ENCODE measurements at regions not wholly inside any gene's neighbourhood (a gene's known extent, or its start where the extent isn't known, plus 50 kb on each side); places are given as distances from the start of the nearest gene placed in this dataset.

- no peak for TF ChIP-seq CTCF (IDR thresholded peaks at IDR 0.05)
Observed at GRCh38 chr13:63938851-63939250, 2523.2 kb upstream of the PCDH20 start.

- no peak for TF ChIP-seq CTCF (IDR thresholded peaks at IDR 0.05)
Observed at GRCh38 chr13:63910511-63910910, 2494.9 kb upstream of the PCDH20 start.

- TF ChIP-seq CTCF (IDR thresholded peaks at IDR 0.05), result no peak
Observed at GRCh38 chr13:63909726-63910375, 2494.2 kb upstream of the PCDH20 start.

GRCh38 chr13:63902141-63902540, 2486.5 kb upstream of the PCDH20 start:
- no peak for TF ChIP-seq CTCF (IDR thresholded peaks at IDR 0.05)

- TF ChIP-seq CTCF (IDR thresholded peaks at IDR 0.05), result no peak
Observed at GRCh38 chr13:63901630-63902029, 2486.0 kb upstream of the PCDH20 start.

- TF ChIP-seq CTCF (IDR thresholded peaks at IDR 0.05), result no peak
Observed at GRCh38 chr13:63900406-63900805, 2484.8 kb upstream of the PCDH20 start.

- no peak for TF ChIP-seq CTCF (IDR thresholded peaks at IDR 0.05)
Observed at GRCh38 chr13:63896321-63896720, 2480.7 kb upstream of the PCDH20 start.

- TF ChIP-seq CTCF (IDR thresholded peaks at IDR 0.05), result no peak
Observed at GRCh38 chr13:63882052-63882451, 2466.4 kb upstream of the PCDH20 start.

Data from LNCAP (cell line).